ENCODE measurements at regions not wholly inside any gene's neighbourhood (a gene's known extent, or its start where the extent isn't known, plus 50 kb on each side); places are given as distances from the start of the nearest gene placed in this dataset.
"Not testable (repeated sequence)": the region's sequence is repeated elsewhere in the genome, so short reads cannot be mapped to it uniquely, and the experiment has no call there.

DNA sequence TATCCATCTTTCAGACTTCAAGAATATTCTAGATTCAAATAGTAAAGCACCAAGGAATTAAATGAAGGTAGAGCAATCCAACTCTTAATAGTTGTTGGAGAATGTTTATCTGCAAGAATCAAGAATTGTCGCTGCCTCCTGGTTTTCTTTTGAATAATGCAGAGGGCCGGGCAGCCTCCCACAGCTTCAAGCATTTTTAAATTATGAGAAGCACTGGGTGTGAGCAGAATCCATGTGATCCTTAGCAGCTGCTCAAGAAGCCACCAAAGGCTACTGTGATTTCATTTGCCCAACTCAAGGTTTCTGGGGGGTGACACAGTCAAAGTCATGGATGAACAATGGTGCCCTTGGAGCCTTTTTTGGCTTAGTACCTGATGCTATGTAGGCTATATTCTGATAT lies 374.9 kb downstream of the BCL2L11 start:
- TF ChIP-seq, protein P1, sequence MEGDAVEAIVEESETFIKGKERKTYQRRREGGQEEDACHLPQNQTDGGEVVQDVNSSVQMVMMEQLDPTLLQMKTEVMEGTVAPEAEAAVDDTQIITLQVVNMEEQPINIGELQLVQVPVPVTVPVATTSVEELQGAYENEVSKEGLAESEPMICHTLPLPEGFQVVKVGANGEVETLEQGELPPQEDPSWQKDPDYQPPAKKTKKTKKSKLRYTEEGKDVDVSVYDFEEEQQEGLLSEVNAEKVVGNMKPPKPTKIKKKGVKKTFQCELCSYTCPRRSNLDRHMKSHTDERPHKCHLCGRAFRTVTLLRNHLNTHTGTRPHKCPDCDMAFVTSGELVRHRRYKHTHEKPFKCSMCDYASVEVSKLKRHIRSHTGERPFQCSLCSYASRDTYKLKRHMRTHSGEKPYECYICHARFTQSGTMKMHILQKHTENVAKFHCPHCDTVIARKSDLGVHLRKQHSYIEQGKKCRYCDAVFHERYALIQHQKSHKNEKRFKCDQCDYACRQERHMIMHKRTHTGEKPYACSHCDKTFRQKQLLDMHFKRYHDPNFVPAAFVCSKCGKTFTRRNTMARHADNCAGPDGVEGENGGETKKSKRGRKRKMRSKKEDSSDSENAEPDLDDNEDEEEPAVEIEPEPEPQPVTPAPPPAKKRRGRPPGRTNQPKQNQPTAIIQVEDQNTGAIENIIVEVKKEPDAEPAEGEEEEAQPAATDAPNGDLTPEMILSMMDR (IDR thresholded peaks at IDR 0.05), result not testable (repeated sequence)
- not testable (repeated sequence) for TF ChIP-seq EP300, POLR2A (IDR thresholded peaks at IDR 0.05)

Measured in gastroesophageal sphincter (tissue), 3 donors.